ENCODE measurements at regions not wholly inside any gene's neighbourhood (a gene's known extent, or its start where the extent isn't known, plus 50 kb on each side); places are given as distances from the start of the nearest gene placed in this dataset.

DNA sequence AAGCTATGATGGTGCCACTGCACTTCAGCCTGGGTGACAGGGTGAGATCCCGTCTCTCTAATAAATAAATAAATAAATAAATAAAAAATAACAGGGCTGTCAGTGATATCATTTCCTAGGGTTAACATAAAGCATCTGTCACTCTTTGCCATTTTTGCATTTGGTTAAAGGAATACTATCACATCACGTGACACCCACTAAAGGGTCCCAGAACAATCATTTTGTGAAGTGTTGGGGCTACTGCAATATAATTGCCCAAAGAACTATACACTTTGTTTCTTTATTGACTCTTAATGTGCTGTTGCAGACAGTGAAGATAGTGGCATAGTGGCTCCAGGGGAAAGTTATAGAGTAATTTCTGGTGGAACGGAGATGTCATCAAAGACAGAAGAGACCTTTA, 176.5 kb upstream of the MMS22L start:
- Histone ChIP-seq H3K36me3 (ENCODE audit: control insufficient read depth, low read depth, low read length) (no peaks in the 10 kb centered on the region), H3K4me3 (ENCODE audit: low read length) (no peak overlapping the region), H3K9me3 (ENCODE audit: control insufficient read depth, low read depth, low read length) (no peaks in the 10 kb centered on the region), H3K9ac (ENCODE audit: low read length) (no peak overlapping the region), H3K27ac (ENCODE audit: low read length) (no peak overlapping the region), H3K27me3 (ENCODE audit: control insufficient read depth, insufficient read depth, low read length) (no peaks in the 10 kb centered on the region), H3K4me1 (ENCODE audit: control insufficient read depth, low read depth, low read length) (peaks cover 11% of the 10 kb centered on the region)

DNA sequence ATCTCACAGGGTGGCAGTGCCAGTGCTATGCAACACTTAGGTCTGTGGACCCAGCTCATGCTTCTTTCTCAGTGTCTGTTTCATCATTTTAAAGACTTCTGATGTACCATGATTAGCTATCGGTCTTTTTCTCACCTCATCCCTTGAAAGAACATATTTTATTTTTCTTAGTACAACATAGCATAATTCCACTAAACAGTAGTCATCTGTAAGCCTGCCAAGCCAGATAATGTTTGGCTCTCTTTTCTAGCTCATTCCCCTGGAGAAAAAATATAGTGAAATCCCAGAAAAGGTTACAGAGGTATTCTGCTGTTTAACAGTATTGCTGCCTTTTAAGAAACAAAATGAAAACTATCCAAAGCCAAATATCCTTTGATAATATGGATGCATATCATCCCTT, 177.0 kb upstream of the MMS22L start:
- Histone ChIP-seq H3K36me3 (ENCODE audit: control insufficient read depth, low read depth, low read length) (no peaks in the 10 kb centered on the region), H3K27ac (ENCODE audit: low read length) (no peak overlapping the region), H3K27me3 (ENCODE audit: control insufficient read depth, insufficient read depth, low read length) (no peaks in the 10 kb centered on the region), H3K9me3 (ENCODE audit: control insufficient read depth, low read depth, low read length) (no peaks in the 10 kb centered on the region), H3K4me3 (ENCODE audit: low read length) (no peak overlapping the region), H3K9ac (ENCODE audit: low read length) (no peak overlapping the region), H3K4me1 (ENCODE audit: control insufficient read depth, low read depth, low read length) (peaks cover 11% of the 10 kb centered on the region)

DNA sequence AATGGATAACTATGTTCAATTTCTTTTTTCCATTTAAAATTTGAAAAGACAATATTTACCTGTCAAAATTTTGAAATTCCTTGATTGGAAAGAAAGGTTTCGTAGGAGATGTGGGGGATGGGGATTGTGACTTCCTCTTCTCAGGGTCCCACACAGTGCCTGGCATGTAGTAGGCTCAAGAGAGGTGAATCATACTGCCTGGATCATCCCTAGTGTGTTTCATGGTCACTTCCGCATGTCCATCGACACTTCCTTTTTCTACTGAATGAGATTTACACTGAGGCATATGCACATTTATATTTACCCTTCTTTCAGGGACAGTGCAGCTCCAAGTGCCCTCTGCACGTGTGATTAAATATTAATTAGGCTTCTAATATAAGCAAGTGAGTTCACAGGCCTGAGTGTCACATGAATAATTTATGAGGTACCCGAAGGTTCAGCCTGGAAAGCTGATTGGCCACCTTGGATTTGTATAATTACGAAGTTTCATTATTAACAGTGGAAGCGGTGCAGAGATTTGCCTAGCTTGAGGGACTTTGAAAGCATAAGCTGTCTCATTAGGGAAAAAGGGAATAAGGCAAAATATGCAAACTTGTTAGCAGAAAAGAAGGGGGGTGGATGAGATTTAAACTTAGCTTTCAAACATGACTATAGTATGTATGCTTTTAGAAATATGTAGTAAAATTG, 177.5 kb upstream of the MMS22L start:
- Histone ChIP-seq H3K27ac (ENCODE audit: low read length) (no peak overlapping the region), H3K9me3 (ENCODE audit: control insufficient read depth, low read depth, low read length) (no peaks in the 10 kb centered on the region), H3K9ac (ENCODE audit: low read length) (no peak overlapping the region), H3K27me3 (ENCODE audit: control insufficient read depth, insufficient read depth, low read length) (no peaks in the 10 kb centered on the region), H3K36me3 (ENCODE audit: control insufficient read depth, low read depth, low read length) (no peaks in the 10 kb centered on the region), H3K4me1 (ENCODE audit: control insufficient read depth, low read depth, low read length) (peaks cover 11% of the 10 kb centered on the region), H3K4me3 (ENCODE audit: low read length) (no peak overlapping the region)

DNA sequence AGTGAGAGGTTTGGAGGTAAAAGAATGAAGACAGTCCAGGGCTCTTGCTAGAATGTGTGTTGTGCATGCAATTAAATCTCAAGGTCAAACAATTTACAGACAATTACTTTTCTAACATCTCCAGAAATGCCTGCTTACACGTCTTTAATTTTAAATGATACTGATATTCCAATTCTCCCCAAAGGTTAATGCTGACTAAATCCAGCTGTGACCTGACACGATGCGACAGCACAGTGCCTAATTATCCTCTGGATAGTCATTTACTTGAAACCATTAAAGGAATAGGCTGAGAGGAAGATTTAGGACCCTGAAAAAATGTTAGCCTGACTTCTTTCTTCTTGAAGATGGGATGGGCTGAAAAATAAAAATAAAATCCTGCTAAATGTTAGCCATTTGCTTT, 178.2 kb upstream of the MMS22L start:
- H3K36me3 ChIP-seq (ENCODE audit: control insufficient read depth, low read depth, low read length): no peaks in the 10 kb centered on the region
- H3K4me1 ChIP-seq (ENCODE audit: control insufficient read depth, low read depth, low read length): peaks cover 18% of the 10 kb centered on the region
- no peak overlapping the region for H3K4me3 ChIP-seq (ENCODE audit: low read length)
- H3K9me3 ChIP-seq (ENCODE audit: control insufficient read depth, low read depth, low read length): no peaks in the 10 kb centered on the region
- no peaks in the 10 kb centered on the region for H3K27me3 ChIP-seq (ENCODE audit: control insufficient read depth, insufficient read depth, low read length)
- no peak overlapping the region for H3K27ac ChIP-seq (ENCODE audit: low read length)
- no peak overlapping the region for H3K9ac ChIP-seq (ENCODE audit: low read length)

DNA sequence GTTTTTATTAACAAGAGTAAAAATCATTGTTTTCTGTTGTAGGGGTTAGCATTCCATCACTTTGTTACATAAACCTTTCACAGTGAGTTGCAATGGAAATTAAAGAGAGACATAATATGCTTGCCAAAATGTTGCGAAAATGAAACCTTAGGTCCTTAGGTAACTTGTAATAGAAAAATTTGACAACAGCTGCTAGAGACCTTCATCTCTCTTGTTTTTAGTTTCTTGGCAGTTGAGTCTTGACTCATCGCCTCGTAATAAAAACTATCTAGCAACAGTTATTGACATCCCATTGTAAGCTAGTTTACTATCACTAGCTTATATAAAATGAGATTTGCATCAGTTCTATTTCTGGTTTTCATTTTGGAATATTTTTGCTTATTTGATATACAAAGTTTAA, 179.0 kb upstream of the MMS22L start:
- Histone ChIP-seq H3K27me3 (ENCODE audit: control insufficient read depth, insufficient read depth, low read length) (no peaks in the 10 kb centered on the region), H3K9ac (ENCODE audit: low read length) (no peak overlapping the region), H3K27ac (ENCODE audit: low read length) (no peak overlapping the region), H3K9me3 (ENCODE audit: control insufficient read depth, low read depth, low read length) (no peaks in the 10 kb centered on the region), H3K4me3 (ENCODE audit: low read length) (no peak overlapping the region), H3K36me3 (ENCODE audit: control insufficient read depth, low read depth, low read length) (no peaks in the 10 kb centered on the region), H3K4me1 (ENCODE audit: control insufficient read depth, low read depth, low read length) (peaks cover 23% of the 10 kb centered on the region)

DNA sequence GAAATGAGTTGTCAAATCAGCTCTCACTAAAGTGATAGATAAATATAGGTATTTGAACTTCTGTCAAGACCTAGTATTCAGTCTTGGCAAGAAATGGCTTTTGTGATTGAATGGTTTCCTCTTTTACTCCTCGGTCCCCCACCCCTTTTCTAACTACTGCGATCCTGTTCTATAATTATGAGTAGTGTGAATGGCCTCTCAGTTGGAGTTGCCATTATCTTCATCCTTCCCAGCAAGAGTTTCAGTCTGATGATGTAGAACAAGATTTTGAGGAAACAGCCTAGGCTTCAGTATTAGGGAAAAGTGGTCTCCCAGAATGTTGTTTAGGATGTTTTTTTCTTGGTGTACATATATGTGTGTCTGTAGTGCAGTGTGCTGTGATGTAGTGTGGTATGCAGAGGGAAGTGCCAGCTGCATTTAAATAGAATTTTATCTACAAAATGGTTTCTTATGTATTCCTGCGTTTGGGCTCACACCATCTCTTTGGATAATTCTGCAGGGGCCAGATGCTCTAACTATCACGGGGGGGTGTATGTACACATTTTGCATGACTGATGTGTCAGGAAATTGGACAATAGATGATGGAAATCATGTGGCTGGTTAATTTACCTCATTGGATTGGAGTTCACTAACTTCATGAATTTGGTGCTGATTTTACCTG, 180.1 kb upstream of the MMS22L start:
- H3K4me1 ChIP-seq (ENCODE audit: control insufficient read depth, low read depth, low read length): peaks cover 23% of the 10 kb centered on the region
- H3K9ac ChIP-seq (ENCODE audit: low read length): no peak overlapping the region
- no peak overlapping the region for H3K27ac ChIP-seq (ENCODE audit: low read length)
- no peaks in the 10 kb centered on the region for H3K9me3 ChIP-seq (ENCODE audit: control insufficient read depth, low read depth, low read length)
- no peak overlapping the region for H3K4me3 ChIP-seq (ENCODE audit: low read length)
- H3K27me3 ChIP-seq (ENCODE audit: control insufficient read depth, insufficient read depth, low read length): no peaks in the 10 kb centered on the region
- H3K36me3 ChIP-seq (ENCODE audit: control insufficient read depth, low read depth, low read length): no peaks in the 10 kb centered on the region

DNA sequence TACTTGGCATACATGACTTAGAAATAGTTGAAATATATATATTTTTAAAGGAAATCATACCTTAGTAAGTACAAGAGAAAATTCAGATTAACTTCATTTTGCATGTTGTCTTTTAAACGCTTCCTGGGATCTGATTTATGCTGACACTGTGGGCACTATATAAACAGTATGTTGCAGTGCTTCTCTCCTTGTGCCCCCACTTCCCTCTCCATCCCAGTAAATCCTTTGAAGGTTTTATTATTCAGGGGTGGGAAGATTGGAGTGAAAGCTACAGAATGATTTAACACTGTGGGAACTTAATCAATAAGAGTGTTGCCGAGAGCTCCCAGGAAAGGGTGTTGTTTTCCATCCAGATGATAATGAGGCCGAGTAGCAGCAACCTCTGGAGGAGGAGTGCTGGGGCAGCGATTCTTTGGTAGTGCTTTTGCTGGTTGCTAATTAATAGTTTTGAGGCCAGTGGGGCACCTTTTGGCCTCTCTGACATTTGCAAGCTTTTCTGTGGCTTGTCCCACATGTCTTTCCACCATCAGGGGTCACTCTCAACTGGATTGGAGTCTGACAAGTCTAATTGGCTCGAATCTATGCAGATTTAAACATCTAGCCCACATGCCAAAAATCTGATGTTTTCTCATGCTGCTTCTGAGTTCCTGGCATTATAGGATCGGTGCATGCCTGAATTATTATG, 183.0 kb upstream of the MMS22L start:
- H3K27me3 ChIP-seq (ENCODE audit: control insufficient read depth, insufficient read depth, low read length): no peaks in the 10 kb centered on the region
- H3K27ac ChIP-seq (ENCODE audit: low read length): no peak overlapping the region
- H3K9ac ChIP-seq (ENCODE audit: low read length): no peak overlapping the region
- H3K9me3 ChIP-seq (ENCODE audit: control insufficient read depth, low read depth, low read length): no peaks in the 10 kb centered on the region
- no peaks in the 10 kb centered on the region for H3K36me3 ChIP-seq (ENCODE audit: control insufficient read depth, low read depth, low read length)
- H3K4me3 ChIP-seq (ENCODE audit: low read length): no peak overlapping the region
- H3K4me1 ChIP-seq (ENCODE audit: control insufficient read depth, low read depth, low read length): peaks cover 23% of the 10 kb centered on the region

DNA sequence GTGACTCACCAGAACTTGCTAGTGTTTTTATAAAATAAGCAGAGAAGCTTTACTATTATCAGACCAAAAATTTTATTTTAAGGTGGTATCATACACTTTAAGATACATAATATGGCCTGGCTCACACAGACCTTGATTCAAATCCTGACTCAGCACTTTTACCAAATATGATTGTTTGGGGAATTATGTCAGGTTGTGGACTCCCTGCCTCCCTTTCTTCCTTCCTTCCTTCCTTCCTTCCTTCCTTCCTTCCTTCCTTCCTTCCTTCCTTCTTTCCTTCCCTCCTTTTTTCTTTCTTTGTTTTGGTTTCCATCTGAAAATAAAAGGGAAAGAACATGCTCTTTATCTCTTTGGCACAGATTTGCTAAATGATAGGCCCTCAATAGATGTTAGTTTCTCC, 186.0 kb upstream of the MMS22L start:
- Histone ChIP-seq H3K27me3 (ENCODE audit: control insufficient read depth, insufficient read depth, low read length) (no peaks in the 10 kb centered on the region), H3K36me3 (ENCODE audit: control insufficient read depth, low read depth, low read length) (no peaks in the 10 kb centered on the region), H3K9me3 (ENCODE audit: control insufficient read depth, low read depth, low read length) (no peaks in the 10 kb centered on the region), H3K27ac (ENCODE audit: low read length) (no peak overlapping the region), H3K4me1 (ENCODE audit: control insufficient read depth, low read depth, low read length) (peaks cover 12% of the 10 kb centered on the region), H3K9ac (ENCODE audit: low read length) (no peak overlapping the region), H3K4me3 (ENCODE audit: low read length) (no peak overlapping the region)

DNA sequence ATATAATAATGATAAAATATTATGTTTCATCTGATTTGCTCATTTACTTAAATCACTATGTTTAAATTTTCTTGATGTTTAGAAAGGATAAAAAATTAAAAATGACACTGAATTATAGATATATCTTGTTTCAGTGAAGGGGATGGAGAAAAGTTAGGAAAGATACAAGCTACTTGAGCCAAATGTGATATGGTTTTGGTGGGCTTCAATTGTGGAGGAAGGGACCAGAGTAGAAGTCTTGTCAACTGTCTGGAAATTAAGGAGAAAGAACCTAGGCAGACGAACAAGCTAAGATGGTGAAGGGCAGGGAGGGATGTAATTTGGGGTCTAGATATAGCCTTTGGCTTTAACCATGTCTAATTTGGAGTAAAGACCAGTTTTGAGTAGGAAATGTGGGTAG, 186.4 kb upstream of the MMS22L start:
- Histone ChIP-seq H3K27me3 (ENCODE audit: control insufficient read depth, insufficient read depth, low read length) (no peaks in the 10 kb centered on the region), H3K9ac (ENCODE audit: low read length) (no peak overlapping the region), H3K4me1 (ENCODE audit: control insufficient read depth, low read depth, low read length) (peaks cover 12% of the 10 kb centered on the region), H3K36me3 (ENCODE audit: control insufficient read depth, low read depth, low read length) (no peaks in the 10 kb centered on the region), H3K27ac (ENCODE audit: low read length) (no peak overlapping the region), H3K9me3 (ENCODE audit: control insufficient read depth, low read depth, low read length) (no peaks in the 10 kb centered on the region), H3K4me3 (ENCODE audit: low read length) (no peak overlapping the region)

DNA sequence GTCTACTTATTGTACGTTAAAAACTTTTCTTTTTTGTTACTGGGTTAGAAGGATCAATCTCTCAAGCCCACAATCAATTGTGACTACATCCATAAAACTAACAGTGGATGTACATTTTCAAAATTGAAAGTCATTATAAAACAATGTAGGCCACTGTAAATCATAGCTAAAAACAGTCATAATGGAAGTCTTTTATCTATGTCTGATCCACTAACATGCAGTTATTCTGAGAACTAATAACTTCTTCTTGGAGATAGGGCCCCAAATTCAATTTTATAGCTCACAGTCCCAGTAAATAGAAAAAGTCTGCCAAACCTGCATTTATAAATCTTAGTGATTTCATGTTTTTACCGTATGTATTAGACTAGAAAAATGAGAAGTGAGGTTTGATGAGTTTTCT, 187.3 kb upstream of the MMS22L start:
- H3K27me3 ChIP-seq (ENCODE audit: control insufficient read depth, insufficient read depth, low read length): no peaks in the 10 kb centered on the region
- peaks cover 12% of the 10 kb centered on the region for H3K4me1 ChIP-seq (ENCODE audit: control insufficient read depth, low read depth, low read length)
- no peaks in the 10 kb centered on the region for H3K36me3 ChIP-seq (ENCODE audit: control insufficient read depth, low read depth, low read length)
- no peak overlapping the region for H3K9ac ChIP-seq (ENCODE audit: low read length)
- H3K4me3 ChIP-seq (ENCODE audit: low read length): no peak overlapping the region
- H3K9me3 ChIP-seq (ENCODE audit: control insufficient read depth, low read depth, low read length): no peaks in the 10 kb centered on the region
- no peak overlapping the region for H3K27ac ChIP-seq (ENCODE audit: low read length)

DNA sequence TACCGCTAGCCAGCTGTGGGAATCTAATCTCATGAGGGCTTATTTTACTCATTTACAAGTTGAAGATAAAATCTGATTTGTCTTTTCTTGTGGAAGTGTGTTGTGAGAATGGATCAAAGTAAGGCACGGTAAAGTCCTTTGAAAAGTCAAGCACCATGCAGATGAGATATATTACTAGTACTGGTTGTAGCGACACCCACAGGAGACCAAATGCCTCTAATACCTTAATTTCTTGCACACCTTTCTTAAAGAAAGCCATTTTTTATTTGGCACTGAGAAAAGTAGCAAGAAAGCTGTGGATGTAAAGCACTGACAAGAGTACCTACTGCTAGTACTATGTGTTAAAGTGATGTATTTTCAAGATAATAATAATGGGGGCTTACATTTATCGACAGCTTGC, 191.0 kb upstream of the MMS22L start:
- H3K4me3 ChIP-seq (ENCODE audit: low read length): no peak overlapping the region
- no peaks in the 10 kb centered on the region for H3K4me1 ChIP-seq (ENCODE audit: control insufficient read depth, low read depth, low read length)
- H3K9ac ChIP-seq (ENCODE audit: low read length): no peak overlapping the region
- H3K27ac ChIP-seq (ENCODE audit: low read length): no peak overlapping the region
- no peaks in the 10 kb centered on the region for H3K9me3 ChIP-seq (ENCODE audit: control insufficient read depth, low read depth, low read length)
- no peaks in the 10 kb centered on the region for H3K36me3 ChIP-seq (ENCODE audit: control insufficient read depth, low read depth, low read length)
- H3K27me3 ChIP-seq (ENCODE audit: control insufficient read depth, insufficient read depth, low read length): no peaks in the 10 kb centered on the region

Measured in iPS-18a (cell line).